ENCODE measurements at regions not wholly inside any gene's neighbourhood (a gene's known extent, or its start where the extent isn't known, plus 50 kb on each side); places are given as distances from the start of the nearest gene placed in this dataset.

DNA sequence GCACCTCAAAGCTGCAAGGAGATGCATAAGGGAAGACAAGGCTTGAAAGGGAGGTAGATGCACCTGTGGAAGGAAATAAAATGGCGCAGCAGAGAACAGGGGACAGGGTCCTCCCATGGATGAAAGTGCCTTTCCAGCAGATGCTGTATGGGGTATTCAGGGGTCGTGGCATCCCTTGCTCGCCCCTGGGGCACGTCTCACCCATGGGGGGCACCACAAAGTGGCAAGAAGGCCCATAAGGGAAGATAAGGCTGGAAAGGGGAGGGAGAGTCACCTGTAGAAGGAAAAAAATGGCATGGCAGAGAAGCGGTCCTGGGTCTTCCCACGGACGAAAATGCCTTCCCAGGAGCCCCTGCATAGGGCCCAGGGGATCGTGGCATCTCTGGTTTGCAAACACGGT is 265.1 kb downstream of the ALG10 start:
- Histone ChIP-seq H3K4me3 (no peak overlapping the region), H3K27ac (no peak overlapping the region), H3K36me3 (no peaks in the 10 kb centered on the region), H3K9me3 (peaks cover 0 to 41% of the 10 kb centered on the region in 2 donors), H3K27me3 (no peaks in the 10 kb centered on the region), H3K4me1 (no peaks in the 10 kb centered on the region)
- no peak for DNase-seq (ENCODE audit: low spot score)
- TF ChIP-seq, protein P1, sequence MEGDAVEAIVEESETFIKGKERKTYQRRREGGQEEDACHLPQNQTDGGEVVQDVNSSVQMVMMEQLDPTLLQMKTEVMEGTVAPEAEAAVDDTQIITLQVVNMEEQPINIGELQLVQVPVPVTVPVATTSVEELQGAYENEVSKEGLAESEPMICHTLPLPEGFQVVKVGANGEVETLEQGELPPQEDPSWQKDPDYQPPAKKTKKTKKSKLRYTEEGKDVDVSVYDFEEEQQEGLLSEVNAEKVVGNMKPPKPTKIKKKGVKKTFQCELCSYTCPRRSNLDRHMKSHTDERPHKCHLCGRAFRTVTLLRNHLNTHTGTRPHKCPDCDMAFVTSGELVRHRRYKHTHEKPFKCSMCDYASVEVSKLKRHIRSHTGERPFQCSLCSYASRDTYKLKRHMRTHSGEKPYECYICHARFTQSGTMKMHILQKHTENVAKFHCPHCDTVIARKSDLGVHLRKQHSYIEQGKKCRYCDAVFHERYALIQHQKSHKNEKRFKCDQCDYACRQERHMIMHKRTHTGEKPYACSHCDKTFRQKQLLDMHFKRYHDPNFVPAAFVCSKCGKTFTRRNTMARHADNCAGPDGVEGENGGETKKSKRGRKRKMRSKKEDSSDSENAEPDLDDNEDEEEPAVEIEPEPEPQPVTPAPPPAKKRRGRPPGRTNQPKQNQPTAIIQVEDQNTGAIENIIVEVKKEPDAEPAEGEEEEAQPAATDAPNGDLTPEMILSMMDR (IDR thresholded peaks at IDR 0.05), result no peak

DNA sequence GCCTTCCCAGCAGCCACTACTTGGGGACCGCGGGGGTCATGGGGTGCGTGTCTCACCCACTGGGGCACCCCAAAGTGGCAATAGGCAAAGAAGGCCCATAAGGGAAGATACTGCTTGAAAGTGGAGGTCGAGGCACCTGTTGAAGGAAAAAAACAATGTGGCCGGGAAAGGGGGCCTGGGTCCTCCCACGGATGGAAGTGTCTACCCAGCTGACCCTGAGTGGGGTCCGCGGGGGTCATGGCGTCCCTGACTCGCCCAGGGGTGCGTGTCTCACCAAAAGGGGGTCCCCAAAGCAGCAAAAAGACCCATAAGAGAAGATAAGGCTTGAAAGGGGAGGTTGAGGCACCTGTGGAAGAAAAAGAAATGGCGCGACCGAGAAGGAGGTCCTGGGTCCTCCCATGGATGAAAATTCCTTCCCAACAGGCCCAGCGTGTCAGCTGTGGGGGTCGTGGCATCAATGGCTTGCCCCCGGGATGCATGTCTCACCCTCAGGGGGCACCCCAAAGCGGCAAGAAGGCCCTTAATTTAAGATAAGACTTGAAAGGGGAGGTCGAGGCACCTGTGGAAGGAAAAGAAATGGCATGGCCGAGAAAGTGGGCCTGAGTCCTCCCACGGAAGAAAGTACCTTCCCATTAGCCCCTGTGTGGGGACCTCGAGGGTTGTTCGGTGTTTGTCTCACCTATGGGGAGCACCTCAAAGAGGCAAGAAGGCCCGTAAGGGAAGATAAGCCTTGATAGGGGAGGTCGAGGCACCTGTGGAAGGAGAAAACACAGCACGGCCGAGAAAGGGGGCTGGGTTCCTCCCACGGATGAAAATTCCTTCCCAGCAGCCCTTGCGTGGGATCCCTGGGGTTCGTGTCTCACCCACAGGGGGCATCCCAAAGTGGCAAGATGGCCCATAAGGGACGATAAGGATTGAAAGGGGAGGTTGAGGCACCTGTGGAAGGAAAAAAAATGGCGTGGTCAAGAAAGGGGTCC is 266.0 kb downstream of the ALG10 start:
- Histone ChIP-seq H3K36me3 (no peaks in the 10 kb centered on the region), H3K4me1 (no peaks in the 10 kb centered on the region), H3K9me3 (peaks cover 0 to 34% of the 10 kb centered on the region in 2 donors), H3K4me3 (no peak overlapping the region), H3K27ac (no peak overlapping the region), H3K27me3 (no peaks in the 10 kb centered on the region)
- TF ChIP-seq, protein P1 (IDR thresholded peaks at IDR 0.05), result no peak
- no peak for DNase-seq (ENCODE audit: low spot score)

DNA sequence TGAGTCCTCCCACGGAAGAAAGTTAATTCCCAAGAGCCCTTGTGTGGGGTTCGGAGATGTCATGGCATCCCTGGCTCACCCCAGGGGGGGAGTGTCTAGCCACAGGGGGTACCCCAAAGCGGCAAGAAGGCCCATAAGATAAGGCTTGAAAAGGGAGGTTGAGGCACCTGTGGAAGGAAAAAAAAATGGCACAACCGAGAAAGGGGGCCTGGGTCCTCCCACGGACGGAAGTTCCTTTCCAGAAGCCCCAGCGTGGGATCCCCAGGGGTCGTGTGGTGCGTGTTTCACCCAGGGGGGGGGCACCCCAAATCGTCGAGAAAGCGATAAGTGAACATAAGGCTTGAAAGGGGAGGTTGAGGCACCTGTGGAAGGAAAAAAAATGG is 266.7 kb downstream of the ALG10 start:
- DNase-seq (ENCODE audit: low spot score), result no peak
- Histone ChIP-seq H3K9me3 (peaks cover 0 to 27% of the 10 kb centered on the region in 2 donors), H3K4me3 (no peak overlapping the region), H3K36me3 (no peaks in the 10 kb centered on the region), H3K27ac (no peak overlapping the region), H3K27me3 (no peaks in the 10 kb centered on the region), H3K4me1 (no peaks in the 10 kb centered on the region)
- TF ChIP-seq, protein P1 (IDR thresholded peaks at IDR 0.05), result no peak

DNA sequence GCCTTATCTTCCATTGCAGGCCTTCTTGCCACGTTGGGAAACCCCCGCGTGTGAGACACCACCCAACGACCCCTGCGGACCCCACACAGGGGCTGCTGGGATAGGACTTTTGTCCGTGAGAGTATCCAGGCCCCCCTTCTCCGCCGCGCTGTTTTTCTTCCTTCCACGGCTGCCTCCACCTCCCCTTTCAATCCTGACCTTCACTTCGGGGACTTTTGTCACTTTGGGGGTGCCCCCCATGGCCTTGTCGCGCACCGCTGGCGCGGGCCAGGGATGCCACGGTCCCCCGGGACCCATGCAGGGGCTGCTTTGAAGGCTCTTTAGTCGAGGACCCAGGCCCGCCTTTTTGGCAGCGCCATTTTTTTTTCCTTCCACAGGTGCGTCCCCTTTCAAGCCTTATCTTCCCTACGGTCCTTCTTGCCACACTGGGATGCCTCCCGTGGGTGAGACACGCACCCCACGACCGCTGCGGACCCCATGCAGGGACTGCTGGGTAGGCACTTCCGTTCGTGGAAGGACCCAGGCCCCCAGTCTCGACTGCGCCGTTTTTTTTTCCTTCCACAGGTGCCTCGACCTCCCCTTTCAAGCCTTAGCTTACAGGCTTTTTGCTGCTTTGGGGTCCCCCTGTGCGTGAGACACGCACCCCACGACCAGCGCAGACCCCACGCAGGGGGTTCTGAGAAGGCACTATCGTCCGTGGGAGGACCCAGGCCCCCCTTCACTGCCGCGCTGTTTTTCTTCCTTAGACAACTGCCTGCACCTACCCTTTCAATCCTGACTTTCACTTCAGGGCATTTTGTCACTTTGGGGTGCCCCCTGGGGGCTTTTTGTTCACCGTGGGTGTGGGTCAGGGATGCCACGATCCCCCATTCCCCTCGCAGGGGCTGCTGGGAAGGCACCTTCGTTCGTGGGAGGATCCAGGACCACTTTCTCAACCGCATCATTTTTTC is 267.4 kb downstream of the ALG10 start:
- TF ChIP-seq, protein P1 (IDR thresholded peaks at IDR 0.05), result no peak
- Histone ChIP-seq H3K4me3 (no peak overlapping the region), H3K36me3 (no peaks in the 10 kb centered on the region), H3K9me3 (peaks cover 0 to 20% of the 10 kb centered on the region in 2 donors), H3K27me3 (no peaks in the 10 kb centered on the region), H3K4me1 (no peaks in the 10 kb centered on the region), H3K27ac (no peak overlapping the region)
- DNase-seq (ENCODE audit: low spot score), result no peak

DNA sequence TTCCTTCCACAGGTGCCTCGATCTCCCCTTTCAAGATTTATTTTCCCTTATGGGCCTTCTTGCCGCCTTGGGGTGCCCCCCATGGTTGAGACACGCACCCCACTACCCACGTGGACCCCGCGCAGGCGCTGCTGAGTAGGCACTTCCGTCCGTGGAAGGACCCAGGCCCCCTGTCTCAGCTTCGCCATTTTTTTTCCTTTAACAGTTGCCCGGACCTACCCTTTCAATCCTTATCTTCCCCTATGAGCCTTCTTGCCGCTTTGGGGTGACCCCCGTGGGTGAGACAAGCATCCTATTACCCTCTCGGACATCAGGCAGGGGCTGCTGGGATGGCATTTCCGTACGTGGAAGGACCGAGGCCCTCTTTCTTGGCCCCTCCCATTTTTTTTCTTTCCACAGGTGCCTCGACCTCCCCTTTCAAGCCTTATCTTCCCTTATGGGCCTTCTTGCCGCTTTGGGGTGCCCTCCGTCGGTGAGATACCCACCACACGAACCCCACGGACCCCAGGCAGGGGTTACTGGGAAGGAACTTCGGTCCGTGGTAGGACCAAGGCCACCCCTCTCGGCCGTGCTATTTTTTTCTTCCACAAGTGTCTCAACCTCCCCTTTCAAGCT is 268.2 kb downstream of the ALG10 start:
- Histone ChIP-seq H3K4me3 (no peak overlapping the region), H3K9me3 (peaks cover 0 to 12% of the 10 kb centered on the region in 2 donors), H3K36me3 (no peaks in the 10 kb centered on the region), H3K4me1 (no peaks in the 10 kb centered on the region), H3K27me3 (no peaks in the 10 kb centered on the region), H3K27ac (no peak overlapping the region)
- TF ChIP-seq, protein P1 (IDR thresholded peaks at IDR 0.05), result no peak
- no peak for DNase-seq (ENCODE audit: low spot score)

Data from right atrium auricular region (tissue), 2 donors.